GM18498 (cell line): ENCODE measurements at regions not wholly inside any gene's neighbourhood (a gene's known extent, or its start where the extent isn't known, plus 50 kb on each side); places are given as distances from the start of the nearest gene placed in this dataset.

Experiments
- ATAC-seq: cut with Tn5 transposase; IDR thresholded peaks from one replicate; pipeline ENCODE4 v1.9.1; 2021; ENCODE audit warnings: mild to moderate bottlenecking, moderate library complexity; ENCODE audit not compliant: unreplicated experiment

GRCh38 chr2:195319548-195320412, 337.2 kb upstream of the SLC39A10 start:
- no peak for ATAC-seq

GRCh38 chr2:195319112-195319460, 337.9 kb upstream of the SLC39A10 start:
- no peak for ATAC-seq

- no peak for ATAC-seq
Measured at GRCh38 chr2:195318440-195319111, 338.4 kb upstream of the SLC39A10 start.

- ATAC-seq, result no peak
Measured at GRCh38 chr2:195317550-195317949, 339.5 kb upstream of the SLC39A10 start.

- ATAC-seq, result no peak
Measured at GRCh38 chr2:195316486-195316885, 340.5 kb upstream of the SLC39A10 start.

- peak; percentile 68 for ATAC-seq
Measured at GRCh38 chr2:195313962-195314361, 343.1 kb upstream of the SLC39A10 start.

GRCh38 chr2:195312662-195313061, 344.4 kb upstream of the SLC39A10 start:
- no peak for ATAC-seq

GRCh38 chr2:195308163-195308562, 348.9 kb upstream of the SLC39A10 start:
- ATAC-seq, result no peak

GRCh38 chr2:195307751-195308150, 349.3 kb upstream of the SLC39A10 start:
- no peak for ATAC-seq

- peak; percentile 46 for ATAC-seq
Measured at GRCh38 chr2:195304310-195304709, 352.7 kb upstream of the SLC39A10 start.

GRCh38 chr2:195300631-195301030, 356.4 kb upstream of the SLC39A10 start:
- ATAC-seq, result no peak

GRCh38 chr2:195299600-195299999, 357.4 kb upstream of the SLC39A10 start:
- ATAC-seq, result no peak

- no peak for ATAC-seq
Measured at GRCh38 chr2:195296490-195296889, 360.5 kb upstream of the SLC39A10 start.

- no peak for ATAC-seq
Measured at GRCh38 chr2:195289081-195289480, 367.9 kb upstream of the SLC39A10 start.

- ATAC-seq, result no peak
Measured at GRCh38 chr2:195279840-195280427, 377.1 kb upstream of the SLC39A10 start.

- ATAC-seq, result no peak
Measured at GRCh38 chr2:195270466-195271039, 386.5 kb upstream of the SLC39A10 start.

GRCh38 chr2:195269220-195269619, 387.8 kb upstream of the SLC39A10 start:
- ATAC-seq, result no peak

- ATAC-seq, result no peak
Measured at GRCh38 chr2:195257979-195258378, 399.0 kb upstream of the SLC39A10 start.

- ATAC-seq, result no peak
Measured at GRCh38 chr2:195252018-195252417, 405.0 kb upstream of the SLC39A10 start.

- ATAC-seq, result no peak
Measured at GRCh38 chr2:195251214-195251613, 405.8 kb upstream of the SLC39A10 start.

- no peak for ATAC-seq
Measured at GRCh38 chr2:195238826-195239225, 418.2 kb upstream of the SLC39A10 start.

- ATAC-seq, result no peak
Measured at GRCh38 chr2:195238379-195238778, 418.6 kb upstream of the SLC39A10 start.
